HG02840 (cell line): ENCODE measurements at regions not wholly inside any gene's neighbourhood (a gene's known extent, or its start where the extent isn't known, plus 50 kb on each side); places are given as distances from the start of the nearest gene placed in this dataset.
"Not testable (repeated sequence)": the region's sequence is repeated elsewhere in the genome, so short reads cannot be mapped to it uniquely, and the experiment has no call there.

ENCODE experiments used
- ATAC-seq: cut with Tn5 transposase; IDR thresholded peaks from one replicate; pipeline ENCODE4 v1.9.1; 2021; ENCODE audit warnings: mild to moderate bottlenecking, moderate library complexity, moderate number of reproducible peaks; ENCODE audit not compliant: unreplicated experiment, low FRiP score

DNA sequence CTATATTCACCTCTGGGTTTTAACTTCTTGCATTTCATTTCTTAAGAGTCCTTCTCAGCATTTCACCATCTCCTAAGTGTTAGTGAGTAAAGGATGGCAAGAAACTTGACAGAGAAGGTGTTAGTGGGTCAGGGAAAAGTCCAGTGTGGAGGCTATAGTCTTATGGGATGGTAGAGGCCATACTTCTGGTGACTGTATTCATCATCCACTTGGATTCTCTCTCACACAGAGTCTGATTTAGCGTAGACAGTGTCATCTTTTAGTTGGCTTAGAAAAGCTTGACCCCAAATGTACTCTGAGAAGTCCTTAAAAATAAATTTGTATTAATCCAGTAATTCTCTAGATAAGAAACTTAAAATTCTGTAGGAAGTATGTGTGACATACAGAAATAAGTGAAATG, 232.4 kb upstream of the FBXO33 start:
- no peak for ATAC-seq

DNA sequence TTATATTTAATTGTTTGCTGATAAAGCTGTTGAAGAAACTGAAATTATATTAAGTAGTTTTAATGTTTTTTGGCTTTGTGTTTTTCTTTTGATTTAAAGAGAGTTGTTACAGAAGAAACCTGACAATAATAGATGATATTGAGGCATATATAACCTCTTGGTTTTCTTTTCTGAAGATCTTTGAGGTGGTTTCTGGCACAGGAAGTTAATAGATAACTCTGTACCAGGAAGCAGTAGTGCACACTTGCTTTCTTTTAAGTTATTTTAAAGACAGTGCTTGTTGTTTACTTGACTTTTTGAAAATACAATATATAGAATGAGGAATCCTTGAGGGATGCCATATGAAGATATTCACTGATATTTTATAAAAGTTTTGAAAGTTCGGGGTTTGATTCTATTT, 209.0 kb upstream of the FBXO33 start:
- no peak for ATAC-seq

DNA sequence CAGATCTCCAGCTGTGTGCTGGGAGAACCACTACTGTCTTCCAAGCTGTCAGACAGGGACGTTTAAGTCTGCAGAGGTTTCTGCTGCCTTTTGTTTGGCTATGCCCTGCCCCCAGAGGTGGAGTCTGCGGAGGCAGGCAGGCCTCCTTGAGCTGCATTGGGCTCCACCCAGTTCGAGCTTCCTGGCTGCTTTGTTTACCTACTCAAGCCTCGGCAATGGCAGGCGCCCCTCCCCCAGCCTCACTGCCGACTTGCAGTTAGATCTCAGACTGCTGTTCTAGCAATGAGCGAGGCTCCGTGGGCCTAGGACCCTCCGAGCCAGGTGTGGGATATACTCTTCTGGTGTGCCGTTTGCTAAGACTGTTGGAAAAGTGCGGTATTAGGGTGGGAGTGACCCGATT, 206.8 kb upstream of the FBXO33 start:
- ATAC-seq: not testable (repeated sequence)

DNA sequence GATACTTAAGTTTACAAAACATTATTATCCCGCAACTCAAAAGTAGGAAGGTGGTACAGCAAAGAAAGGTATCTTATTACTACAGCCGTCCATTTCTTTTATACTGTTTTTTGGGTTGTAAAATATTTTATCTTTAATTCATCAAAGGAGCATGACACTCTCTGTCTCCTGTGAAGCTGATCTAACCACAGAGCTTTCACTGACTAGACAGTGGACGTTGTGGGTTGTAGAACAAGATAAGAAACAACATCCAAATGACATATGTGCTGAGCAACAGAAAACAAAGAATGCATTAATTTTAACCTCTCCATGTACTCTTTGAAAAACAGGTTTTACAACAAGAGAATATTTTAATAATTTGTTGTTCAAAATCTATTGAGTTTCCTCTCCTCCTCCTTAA, 195.9 kb upstream of the FBXO33 start:
- no peak for ATAC-seq

DNA sequence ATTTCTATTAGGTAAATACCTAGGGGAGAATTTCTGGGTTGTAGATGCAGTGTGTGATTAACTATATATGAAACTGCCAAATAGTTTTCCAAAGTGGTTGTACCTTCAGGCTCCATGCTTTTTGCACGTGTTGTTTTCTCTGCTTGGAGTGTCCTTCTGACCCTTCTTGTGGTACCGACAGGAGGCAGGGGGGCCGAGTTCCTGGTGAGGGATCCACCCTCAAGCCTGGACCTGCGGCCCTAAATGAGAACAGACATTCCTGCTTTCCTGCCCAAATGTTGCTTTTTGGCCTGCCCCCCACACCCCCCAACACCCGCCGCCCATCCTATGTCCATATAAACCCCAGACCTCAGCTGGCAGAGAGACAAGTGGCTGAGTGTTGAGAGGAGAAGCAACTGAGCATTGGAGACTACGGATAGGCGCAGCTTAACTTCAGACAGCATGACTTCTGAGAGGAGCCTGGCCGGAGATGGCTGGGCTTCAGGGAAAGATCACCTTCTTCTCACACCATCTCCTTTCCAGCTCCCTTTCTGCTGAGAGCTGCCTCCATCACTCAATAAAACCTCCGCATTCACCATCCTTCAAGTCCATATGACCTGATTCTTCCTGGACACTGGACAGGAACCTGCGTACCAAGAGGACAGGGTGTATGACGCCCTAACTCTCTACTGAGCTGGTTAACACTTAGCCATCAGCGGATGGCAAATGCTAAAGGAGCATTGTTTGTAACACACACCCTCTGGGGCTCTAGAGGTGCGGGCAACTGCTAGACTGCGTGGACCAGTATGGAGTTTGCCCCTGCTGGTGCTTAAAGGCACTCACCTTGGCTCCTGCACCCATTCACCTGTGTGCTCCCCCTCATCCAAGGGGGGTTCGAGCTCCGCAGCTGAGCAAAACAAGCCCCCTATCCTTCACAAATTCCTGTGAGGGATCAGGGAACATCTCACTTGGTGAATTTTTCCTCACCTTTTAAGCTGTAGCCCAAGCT, 194.7 kb upstream of the FBXO33 start:
- no peak for ATAC-seq

DNA sequence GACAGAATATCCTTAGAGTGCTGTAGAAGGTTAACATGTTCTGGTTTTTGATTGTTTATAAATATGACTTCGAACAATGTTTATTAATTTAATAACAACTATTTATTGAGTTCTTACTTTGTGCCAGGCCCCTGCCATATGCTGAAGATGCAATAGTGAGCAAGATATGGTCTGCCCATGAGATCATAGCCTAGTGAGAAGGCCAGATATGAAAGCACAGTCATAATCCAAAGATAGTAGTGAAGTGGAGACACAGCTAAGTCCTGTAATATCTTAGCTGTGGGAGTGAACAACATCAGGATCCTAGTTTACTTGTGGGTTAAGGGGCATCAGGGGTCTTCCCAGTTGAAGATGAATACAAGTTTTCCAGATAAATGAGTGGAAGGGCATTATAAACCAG, 189.4 kb upstream of the FBXO33 start:
- ATAC-seq: no peak

DNA sequence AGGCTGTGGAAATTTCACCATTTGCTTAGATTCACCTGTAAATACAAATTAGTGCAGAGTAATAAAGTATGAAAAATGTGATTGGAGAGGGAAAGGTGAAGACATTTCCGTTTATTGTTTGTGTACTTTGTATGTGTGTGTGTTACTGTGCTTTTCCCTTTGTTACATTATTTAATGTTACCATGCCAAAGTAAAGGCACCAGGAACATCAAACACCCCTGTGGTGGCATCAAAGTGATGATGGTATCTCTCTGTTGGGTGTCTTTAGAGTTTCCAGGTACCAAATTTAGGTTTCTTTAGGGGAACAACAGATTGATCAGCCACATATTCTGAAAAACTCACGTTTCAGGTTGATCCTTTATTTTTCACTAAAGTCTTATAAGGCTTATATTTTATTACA, 189.0 kb upstream of the FBXO33 start:
- no peak for ATAC-seq

DNA sequence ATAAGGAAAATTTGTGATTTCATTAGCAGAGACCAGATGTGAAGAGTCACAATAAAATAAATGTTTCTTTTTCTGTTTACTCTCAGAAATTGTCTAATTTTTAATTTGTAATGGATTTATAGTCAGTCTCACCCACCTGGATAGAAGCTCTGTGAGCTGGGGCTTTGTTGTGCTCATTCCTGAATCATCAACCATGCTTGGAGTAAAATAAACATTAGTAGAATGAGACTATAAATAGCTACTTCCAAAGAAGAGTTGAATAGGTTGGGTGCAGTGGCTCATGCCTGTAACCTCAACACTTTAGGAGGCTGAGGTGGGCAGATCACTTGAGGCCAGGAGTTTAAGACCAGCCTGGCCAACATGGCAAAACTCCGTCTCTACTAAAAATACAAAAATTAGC, 185.3 kb upstream of the FBXO33 start:
- no peak for ATAC-seq

DNA sequence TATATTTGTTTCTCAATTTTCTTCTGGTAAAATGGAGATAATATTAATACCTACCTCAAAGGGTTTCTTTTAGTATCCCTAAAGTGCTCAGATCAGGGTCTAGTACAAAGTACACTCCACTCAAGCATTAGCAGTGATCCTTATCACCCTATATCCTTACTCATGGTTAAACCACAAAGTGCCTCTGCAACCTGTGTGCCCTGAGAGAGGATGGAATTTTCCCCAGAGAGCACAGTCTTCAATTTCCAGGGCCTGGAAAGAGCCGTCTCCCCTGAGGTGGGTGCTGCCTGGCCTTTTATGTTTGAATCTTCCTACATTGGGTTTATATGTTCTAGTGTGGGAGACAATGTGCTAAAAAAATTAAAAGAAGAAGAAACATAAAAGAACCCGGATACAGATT, 183.1 kb upstream of the FBXO33 start:
- ATAC-seq: no peak

DNA sequence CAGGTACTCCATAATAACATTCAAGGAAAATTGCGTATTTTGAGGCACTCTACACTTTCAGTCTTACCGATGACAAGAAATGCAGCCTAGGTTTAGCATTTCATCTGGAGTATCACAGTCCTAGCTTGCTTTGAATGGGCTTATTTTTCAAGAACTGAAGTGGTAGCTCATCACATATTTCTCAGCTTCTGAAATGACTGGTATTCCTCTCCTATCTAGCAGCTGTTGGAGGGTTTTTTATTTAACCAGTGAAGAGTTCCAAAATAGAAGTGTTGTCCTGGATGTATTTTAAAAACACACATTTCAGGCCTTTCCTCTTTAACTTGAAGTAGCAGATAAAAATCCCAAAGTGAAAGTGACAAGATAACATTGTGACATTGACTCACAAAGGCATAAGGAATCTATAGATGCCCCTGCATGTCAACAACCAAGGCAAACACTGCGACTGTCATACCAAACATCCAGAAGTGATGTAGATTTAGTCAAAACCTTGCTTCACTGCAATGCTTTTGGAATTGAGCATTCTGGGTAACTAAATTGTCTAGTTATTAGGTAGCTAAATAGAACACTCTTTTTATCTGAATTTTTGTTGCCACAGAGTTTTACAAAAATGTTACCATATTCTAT, 182.2 kb upstream of the FBXO33 start:
- no peak for ATAC-seq

DNA sequence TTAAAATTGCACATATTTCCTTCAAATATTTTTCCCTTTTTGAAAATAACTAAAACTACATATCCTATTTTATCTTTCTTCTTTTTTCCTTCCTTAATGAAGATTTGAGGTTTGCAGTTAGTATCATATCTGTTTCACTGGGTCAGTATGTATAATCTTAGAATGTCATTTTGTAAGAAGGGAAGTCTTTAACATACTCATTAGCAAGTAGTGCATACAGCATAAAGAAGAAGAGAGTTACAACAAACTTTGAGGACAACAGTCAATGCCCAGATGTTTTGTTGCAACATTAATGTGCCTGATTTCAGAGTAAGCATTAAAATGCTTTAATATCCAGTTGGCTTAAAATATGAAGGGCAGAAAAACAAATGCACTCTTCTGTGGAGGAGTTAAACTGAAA, 176.9 kb upstream of the FBXO33 start:
- no peak for ATAC-seq

DNA sequence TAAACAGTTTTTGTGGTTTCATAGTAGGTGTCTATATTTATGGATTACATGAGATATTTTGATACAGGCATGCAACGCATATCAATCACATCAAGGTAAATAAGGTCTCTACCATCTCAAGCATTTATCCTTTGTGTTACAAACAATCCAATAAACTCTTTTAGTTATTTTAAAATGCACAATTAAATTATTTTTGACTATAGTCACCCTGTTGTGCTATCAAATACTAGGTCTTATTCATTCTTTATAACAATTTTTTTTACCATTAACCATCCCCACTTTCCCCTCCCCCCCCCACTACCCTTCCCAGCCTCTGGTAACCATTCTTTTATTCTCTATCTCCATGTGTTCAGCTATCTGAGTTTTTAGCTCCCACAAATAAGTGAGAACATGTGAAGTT, 175.7 kb upstream of the FBXO33 start:
- no peak for ATAC-seq

DNA sequence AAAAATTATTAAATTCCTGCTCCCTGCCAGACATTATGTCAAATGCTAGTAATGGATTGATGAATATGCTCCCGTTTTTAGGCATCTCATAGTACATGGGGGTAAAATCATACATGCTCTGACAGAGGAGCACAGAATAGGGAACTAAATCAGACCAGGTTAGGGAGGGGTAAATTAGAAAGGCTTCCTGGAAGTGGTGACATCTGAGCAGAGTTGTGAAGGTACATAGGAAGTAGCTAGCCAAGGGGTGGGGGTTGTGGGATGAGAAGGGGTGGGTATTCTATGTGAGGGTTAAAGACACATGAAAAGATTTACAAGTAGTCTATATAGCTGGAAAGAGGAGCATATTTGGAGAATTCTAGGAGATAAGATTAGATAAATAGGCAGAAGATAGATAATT, 171.7 kb upstream of the FBXO33 start:
- no peak for ATAC-seq

DNA sequence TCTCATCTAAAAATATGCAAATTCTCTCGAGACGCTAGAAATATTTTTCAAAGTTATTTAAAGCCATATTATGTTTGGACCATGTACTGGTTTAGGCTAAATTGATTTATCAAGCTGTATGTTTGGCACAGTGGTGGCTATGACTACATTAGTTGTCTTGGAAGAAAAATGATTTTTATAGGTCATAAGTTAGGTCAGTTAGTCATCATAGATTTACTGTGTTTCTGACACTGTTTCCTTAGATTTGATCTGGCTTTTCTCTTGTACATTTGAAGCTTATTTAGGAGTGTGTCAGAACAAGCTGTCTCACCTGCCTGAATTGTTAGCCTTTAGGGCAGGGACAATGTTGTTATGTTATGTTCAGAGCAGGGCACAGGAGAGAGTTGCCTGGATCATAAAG, 161.1 kb upstream of the FBXO33 start:
- ATAC-seq: no peak

DNA sequence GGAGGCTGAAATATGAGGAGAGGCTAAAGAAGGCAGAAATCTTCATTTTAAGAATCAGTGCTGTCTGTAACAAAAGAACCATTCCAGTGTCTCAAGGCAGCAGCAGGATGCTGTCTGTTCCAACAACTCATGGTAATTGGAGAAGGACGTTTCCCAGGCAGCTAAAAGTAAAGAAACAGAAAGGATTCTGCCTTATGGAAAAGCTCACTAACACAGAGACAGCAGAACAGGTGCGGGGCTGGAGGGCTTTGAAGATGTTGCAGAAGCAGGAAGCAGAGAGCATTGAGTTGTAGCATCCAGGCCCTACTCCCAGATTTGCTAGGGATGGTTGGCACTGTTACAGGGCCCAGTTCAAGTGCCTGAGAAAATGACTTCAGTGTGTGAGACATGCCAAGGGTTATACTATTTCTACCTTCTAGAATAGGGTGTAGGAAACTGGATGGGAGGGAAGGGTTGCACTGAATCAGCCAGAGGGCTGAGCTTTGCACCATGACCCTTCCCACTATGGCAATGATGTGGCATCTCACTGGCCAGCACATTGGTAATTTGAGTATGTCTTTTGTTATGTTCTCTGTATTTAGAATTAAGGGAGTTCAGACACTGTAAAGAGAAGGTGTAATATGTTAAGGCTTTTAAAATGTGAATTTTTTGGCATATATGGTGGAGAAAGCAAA, 160.0 kb upstream of the FBXO33 start:
- no peak for ATAC-seq

DNA sequence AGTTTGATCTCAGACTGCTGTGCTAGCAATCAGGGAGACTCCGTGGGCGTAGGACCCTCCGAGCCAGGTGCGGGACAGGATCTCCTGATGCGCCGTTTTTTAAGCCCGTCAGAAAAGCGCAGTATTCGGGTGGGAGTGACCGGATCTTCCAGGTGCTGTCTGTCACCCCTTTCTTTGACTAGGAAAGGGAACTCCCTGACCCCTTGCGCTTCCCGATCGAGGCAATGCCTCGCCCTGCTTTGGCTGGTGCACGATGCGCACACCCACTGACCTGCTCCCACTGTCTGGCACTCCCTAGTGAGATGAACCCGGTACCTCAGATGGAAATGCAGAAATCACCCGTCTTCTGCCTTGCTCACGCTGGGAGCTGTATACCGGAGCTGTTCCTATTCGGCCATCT, 157.6 kb upstream of the FBXO33 start:
- not testable (repeated sequence) for ATAC-seq

DNA sequence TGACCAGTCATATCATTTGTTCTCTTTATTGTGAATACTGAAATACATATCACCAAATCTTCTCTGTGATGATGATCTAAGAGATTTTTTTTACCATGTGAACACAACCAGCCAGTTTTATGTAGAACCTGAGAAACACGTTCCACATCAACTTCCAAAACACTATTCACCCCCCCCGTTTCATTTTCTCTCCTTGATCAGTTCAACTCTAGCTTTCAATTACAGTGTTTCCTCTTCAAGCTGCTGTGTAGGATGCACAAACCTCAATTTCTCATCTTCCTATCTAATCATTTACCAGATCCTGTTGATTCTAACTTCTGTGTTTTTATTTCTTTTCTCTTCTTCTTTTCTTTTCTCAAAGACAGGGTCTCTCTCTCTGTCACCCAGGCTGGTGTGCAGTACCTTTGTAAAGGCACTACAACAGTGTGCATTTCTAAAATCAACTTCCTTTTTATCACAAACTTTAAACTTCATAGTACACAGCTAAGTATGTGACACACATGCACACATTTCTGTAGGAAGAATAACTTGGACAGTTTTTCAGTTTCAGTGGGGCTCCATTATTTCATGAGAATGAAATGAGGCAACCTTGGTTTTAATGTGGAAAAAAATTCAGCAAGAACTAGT, 149.9 kb upstream of the FBXO33 start:
- ATAC-seq: no peak

DNA sequence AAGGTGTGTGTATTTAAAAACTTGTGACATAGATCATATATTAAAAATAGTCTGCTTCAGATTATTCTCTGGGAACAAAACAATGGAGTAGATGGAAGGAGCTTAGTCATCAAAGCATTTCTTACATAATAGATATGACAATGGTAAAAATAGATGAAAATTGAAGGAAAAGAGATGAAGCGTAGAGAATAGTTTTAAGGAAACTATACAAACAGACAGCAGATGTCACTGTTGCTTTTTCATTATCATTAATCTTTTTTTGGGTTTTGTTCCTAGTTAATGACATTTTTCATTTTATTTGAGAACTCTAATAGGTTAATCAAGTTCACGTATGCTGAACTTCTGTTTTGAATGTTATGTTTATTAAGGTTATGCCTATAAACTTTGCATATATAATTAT, 149.2 kb upstream of the FBXO33 start:
- ATAC-seq: no peak

DNA sequence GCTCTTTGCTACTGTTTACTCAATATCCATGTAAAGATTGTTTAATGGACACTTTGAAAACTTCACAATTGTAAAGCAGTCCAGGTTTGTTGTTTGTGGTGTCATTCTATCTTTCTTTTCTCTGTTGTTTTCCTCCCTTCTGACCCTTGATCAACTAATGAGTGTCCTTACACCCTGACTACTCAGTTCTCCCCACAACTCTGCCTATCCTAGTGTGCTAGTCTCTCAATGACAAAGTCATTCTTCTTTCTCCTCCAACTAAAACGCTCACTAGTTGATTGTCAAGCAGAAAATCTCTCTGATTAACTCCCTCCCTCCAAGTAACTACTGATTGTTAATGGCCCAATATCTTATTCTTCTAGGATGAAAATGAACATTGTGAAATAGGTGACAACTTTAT, 148.5 kb upstream of the FBXO33 start:
- ATAC-seq: no peak

DNA sequence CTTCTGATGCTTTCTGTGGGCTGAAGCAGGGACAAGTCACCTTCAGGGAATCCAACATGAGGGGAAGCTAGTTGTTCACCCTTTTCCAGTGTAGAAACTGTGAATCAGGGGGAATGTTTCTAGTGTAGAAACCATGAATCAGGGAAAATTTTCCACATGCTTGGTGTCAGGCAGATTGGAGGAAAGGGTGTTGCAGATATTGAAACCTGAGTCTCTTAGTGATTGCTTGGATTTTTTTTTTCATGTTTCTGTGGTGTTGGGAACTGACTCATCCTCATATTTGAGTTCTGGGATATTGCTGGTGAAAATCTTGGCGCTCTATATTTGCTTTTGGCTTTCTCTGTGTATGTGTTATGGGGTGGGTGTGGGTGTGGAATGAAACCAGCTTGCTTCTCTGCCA, 144.5 kb upstream of the FBXO33 start:
- ATAC-seq: no peak

DNA sequence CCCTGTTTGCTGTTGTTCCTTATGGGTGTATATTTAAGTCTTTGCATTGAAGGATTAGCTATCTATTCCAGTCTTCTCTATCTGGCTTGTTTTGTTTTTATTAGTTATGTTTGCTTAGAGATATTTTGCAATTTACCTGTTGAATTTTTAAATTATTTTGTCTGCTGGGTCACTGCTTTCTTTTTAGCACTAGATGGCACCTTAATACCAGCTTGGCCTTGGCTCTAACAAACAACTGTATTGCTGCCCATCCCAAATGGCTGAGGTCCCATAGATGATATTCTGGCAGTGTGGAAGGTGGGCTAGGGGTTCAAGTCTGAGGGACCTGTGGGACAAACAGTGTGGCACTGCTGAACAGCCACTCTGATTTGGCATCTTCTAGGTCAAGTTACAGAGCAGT, 144.0 kb upstream of the FBXO33 start:
- ATAC-seq: no peak
